Adrenal gland (tissue), 5 donors: ENCODE measurements at regions not wholly inside any gene's neighbourhood (a gene's known extent, or its start where the extent isn't known, plus 50 kb on each side); places are given as distances from the start of the nearest gene placed in this dataset.

Experiments
- POLR2A ChIP-seq, 2 donors: fragments of 450-650 bp; IDR thresholded peaks; one replicate each; pipeline ENCODE4 v1.6.1; 2017; ENCODE audit warnings: antibody characterized with exemption in 2 of 2, mild to moderate bottlenecking in 2 of 2, moderate library complexity in 1 of 2
- TF ChIP-seq, protein P1 (sequence below), 6 experiments: fragments of 450-650 bp in 4 of 6; fragments of 200-600 bp in 2 of 6; sonication (generic) in 1 of 6; IDR thresholded peaks; 1 replicate in 5 of 6; 2 replicates in 1 of 6; pipeline versions ENCODE4 v1.5.1 to v1.8.0; 2016 to 2021; ENCODE audit warnings: antibody characterized with exemption in 6 of 6, mild to moderate bottlenecking in 2 of 6, moderate library complexity in 1 of 6
- donor health status: DM: no; HTN: no; CAD: no.

DNA sequence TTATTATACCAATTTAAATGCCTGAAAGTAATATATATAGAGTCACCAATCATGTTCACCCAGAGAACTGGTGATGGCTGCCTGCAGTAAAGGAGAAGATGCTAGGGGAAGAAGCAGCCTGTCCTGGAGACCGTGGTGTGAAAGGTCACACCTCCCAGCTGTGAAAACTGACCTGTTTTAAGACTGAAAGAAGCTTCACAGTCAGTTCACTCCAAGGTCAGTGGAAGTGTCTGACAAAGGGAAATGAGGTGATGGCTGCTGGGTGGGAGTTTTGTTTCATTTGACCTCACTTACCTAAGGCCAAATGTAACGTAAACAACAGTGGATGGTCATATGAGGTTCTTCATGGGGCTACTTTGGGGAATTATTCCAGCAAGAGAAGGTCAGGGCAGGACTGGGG, 352.1 kb upstream of the GATB start:
- TF ChIP-seq, protein P1, sequence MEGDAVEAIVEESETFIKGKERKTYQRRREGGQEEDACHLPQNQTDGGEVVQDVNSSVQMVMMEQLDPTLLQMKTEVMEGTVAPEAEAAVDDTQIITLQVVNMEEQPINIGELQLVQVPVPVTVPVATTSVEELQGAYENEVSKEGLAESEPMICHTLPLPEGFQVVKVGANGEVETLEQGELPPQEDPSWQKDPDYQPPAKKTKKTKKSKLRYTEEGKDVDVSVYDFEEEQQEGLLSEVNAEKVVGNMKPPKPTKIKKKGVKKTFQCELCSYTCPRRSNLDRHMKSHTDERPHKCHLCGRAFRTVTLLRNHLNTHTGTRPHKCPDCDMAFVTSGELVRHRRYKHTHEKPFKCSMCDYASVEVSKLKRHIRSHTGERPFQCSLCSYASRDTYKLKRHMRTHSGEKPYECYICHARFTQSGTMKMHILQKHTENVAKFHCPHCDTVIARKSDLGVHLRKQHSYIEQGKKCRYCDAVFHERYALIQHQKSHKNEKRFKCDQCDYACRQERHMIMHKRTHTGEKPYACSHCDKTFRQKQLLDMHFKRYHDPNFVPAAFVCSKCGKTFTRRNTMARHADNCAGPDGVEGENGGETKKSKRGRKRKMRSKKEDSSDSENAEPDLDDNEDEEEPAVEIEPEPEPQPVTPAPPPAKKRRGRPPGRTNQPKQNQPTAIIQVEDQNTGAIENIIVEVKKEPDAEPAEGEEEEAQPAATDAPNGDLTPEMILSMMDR (IDR thresholded peaks at IDR 0.05): no peak
- no peak for TF ChIP-seq POLR2A (IDR thresholded peaks at IDR 0.05)
